H1 (cell line): ENCODE measurements at regions not wholly inside any gene's neighbourhood (a gene's known extent, or its start where the extent isn't known, plus 50 kb on each side); places are given as distances from the start of the nearest gene placed in this dataset.

Experiments
- CBX5 ChIP-seq: fragments of 300-800, 300-1000 bp; sonication (generic); IDR thresholded peaks from 2 replicates; pipeline ENCODE4 v1.7.1; 2016; ENCODE audit warnings: antibody characterized with exemption, low read length, low read depth
- PHF8 ChIP-seq: fragments of 200-600 bp; sonication (generic); conservative IDR thresholded peaks from 2 replicates; pipeline ENCODE4 v1.7.1; 2012; ENCODE audit warnings: low read depth, mild to moderate bottlenecking, inconsistent platforms, low read length, moderate library complexity
- TAF7 ChIP-seq: optimal IDR thresholded peaks from 2 replicates; pipeline ENCODE3; 2011; ENCODE audit warnings: low read depth, mild to moderate bottlenecking, inconsistent platforms, low read length, moderate library complexity, borderline replicate concordance
- TF ChIP-seq, protein P1 (sequence below), 3 experiments: IDR thresholded peaks; 1 replicate in 2 of 3; 2 replicates in 1 of 3; pipeline versions ENCODE4 v1.5.1 to v1.6.1; 2011; ENCODE audit warnings: low read length in 3 of 3, mild to moderate bottlenecking in 3 of 3, inconsistent platforms in 2 of 3, low read depth in 1 of 3, moderate library complexity in 1 of 3; ENCODE audit not compliant: insufficient read depth in 1 of 3; ENCODE audit errors: control extremely low read depth in 1 of 3

DNA sequence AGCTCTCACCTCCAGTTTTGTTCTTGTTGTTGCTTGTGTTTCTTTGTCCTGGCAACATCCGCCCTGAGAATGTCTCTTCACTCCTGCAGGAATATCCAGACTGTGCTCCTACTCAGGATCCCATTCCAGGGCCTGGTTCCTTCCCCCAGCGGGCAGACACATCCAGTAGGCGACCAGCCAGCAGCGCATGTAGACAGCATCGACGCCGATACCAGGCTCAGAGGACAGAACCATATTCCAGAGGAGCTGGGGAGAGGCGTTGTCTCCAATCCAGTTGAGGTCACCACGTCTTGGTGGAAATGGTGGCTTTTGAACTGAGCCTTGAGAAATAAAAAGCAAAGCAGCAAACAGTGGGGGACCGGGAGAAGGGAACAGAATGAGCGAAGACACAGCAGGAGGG lies 114.6 kb upstream of the THBS2 start (continued):
- TF ChIP-seq, protein P1, sequence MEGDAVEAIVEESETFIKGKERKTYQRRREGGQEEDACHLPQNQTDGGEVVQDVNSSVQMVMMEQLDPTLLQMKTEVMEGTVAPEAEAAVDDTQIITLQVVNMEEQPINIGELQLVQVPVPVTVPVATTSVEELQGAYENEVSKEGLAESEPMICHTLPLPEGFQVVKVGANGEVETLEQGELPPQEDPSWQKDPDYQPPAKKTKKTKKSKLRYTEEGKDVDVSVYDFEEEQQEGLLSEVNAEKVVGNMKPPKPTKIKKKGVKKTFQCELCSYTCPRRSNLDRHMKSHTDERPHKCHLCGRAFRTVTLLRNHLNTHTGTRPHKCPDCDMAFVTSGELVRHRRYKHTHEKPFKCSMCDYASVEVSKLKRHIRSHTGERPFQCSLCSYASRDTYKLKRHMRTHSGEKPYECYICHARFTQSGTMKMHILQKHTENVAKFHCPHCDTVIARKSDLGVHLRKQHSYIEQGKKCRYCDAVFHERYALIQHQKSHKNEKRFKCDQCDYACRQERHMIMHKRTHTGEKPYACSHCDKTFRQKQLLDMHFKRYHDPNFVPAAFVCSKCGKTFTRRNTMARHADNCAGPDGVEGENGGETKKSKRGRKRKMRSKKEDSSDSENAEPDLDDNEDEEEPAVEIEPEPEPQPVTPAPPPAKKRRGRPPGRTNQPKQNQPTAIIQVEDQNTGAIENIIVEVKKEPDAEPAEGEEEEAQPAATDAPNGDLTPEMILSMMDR (IDR thresholded peaks at IDR 0.05; ENCODE audit: control extremely low read depth in 1 of 3, insufficient read depth in 1 of 3, low read depth in 1 of 3, low read length in 3 of 3): no peak
- TF ChIP-seq PHF8: no peak
- TF ChIP-seq TAF7: no peak
- TF ChIP-seq CBX5: no peak
- TF ChIP-seq, all 59 proteins: peak for 0
